Stromal cell of bone marrow (primary cell): ENCODE measurements at regions not wholly inside any gene's neighbourhood (a gene's known extent, or its start where the extent isn't known, plus 50 kb on each side); places are given as distances from the start of the nearest gene placed in this dataset.
A peak's percentile ranks its signal among the peaks of the same experiment; 100 is the strongest.
"Not testable (repeated sequence)": the region's sequence is repeated elsewhere in the genome, so short reads cannot be mapped to it uniquely, and the experiment has no call there.

Experiments used
- DNase-seq: peaks from one replicate; pipeline ENCODE4 v3.0.0-alpha.2; 2012; ENCODE audit warnings: low read depth

DNA sequence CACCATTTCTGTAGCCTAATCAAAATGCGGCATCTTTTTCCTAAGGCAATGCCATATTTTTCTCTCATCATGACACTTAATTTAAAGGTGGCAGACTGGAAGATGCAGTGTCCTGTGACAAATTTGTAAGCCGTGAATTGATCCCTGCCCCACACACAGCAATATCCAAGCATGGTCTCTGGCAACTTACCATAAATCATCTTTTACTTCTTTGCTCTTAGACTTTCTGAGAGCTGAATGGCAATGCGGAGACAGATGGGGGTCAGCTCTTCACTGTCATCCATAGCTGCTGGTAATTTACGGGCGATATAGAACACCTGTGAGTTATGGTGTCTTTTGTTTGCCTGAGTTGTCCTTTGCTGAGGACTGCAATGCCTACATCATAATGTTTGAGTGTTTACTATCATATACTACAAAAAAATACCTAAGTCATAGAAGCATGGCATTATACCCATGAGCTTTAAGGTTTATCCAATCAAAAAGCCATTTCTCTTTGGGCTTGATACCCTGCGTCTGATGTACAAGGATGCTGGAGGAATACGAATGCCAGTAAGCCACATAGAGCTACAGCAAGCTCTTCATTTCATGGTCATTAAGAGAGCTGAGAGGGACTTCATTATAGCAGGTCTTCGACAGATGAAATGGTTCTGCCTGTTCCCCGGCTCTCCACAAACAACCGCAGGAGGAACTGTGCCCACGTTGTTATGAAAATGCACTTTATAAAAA is 148.1 kb downstream of the TRIML1 start:
- no peak for DNase-seq

- DNase-seq: no peak
These were observed 150.4 kb downstream of the TRIML1 start for GRCh38 chr4:188289531-188290125.

- DNase-seq: peak; percentile 94
These were observed 156.7 kb downstream of the TRIML1 start for GRCh38 chr4:188295899-188296298.

DNA sequence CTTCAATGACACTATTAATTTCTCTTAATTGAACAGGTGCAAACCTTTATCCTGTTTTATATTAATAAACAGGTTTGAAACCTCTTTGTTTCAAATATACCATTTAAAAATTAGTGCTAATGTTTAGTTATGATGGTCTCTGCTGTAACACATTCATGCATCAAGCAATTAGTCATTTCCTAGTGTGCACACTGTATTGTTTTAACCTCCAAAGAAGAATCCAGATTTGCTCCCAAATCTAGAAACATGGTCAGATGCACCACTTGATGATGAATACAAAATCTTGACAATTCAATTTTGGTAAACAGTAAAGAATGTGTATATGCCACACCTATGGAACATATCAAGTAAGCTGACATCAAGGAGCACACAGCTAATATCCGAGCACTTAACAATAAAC is 157.1 kb downstream of the TRIML1 start:
- peak; percentile 13 for DNase-seq

DNA sequence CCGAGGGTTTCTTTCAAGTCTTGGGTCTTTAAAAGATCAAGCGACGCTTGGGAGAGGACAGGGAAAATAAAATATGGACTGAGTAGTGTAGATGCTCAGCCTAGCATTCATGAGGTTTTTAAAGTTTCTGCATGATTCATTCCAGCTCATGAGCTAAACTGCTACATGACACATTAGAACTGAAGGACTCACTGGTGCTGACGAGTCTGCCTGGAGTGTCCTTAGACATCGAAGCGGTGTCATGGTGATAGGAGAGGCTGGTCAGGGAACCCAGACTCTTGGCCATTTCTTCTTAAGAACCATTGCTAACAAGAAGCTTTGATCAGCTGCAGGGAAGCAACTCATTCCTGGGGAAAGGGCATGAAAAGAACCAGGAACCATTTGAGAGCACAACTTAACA is 158.6 kb downstream of the TRIML1 start:
- peak; percentile 82 for DNase-seq

DNA sequence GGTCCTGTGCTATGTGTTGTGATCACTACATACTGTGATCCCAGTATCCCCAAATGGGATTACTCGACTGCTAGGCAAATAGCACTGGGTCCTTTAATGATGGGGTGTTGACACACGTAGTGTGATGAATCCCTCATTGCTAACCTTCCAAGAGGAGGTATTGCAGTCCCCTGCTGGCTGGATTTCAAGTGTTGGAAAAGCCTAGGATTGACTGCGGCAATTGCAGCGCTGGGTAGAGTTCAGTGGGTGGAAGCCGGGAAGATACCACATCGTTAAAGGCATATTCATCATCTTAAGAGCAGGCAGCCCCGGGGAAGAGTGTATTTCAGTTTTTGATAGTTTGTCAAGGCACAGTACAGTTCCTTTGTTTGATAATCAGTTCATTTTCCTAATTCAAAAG is 159.9 kb downstream of the TRIML1 start:
- peak; percentile 18 for DNase-seq

GRCh38 chr4:188300385-188300784 is 161.1 kb downstream of the TRIML1 start:
- no peak for DNase-seq

DNA sequence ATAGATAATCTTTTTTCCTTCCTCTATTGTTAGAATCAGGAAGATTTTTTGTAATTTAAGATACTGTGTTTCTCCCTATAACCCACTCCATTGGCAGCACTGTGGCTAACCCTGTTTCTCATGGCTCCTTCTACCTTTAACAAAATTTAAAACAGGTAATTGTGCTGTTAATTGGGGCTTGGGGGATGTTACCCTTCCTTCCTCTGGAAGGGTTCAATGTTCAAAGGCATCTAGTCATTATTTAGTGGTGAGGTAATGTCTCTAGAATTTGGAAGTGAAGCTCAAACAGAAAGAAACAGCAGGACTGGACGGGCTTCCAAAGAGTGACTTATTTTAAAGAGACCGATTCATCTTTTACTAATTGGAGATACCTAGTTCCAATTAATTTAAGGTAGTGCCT is 166.4 kb downstream of the TRIML1 start:
- DNase-seq: no peak

DNA sequence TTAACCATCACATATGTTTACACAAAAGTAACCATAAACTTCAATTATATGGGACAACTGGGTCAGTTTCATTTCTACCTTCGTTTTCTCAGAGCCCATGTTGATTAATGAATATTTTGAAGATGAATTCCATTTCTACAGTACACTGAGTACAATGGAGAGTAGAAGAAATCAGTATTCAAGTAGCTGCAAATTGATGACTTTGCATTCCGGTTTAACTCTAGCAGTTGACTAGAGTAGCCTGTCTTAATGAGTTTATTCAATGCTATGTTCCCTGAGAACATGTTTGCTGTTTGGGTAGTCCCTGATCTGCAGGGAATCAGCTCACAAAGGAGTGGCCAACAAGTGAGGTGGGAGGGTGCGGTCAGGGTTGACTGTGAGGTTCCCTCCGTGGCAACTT is 168.3 kb downstream of the TRIML1 start:
- DNase-seq: no peak

- DNase-seq: no peak
These were observed 168.9 kb downstream of the TRIML1 start for GRCh38 chr4:188308142-188308541.

DNA sequence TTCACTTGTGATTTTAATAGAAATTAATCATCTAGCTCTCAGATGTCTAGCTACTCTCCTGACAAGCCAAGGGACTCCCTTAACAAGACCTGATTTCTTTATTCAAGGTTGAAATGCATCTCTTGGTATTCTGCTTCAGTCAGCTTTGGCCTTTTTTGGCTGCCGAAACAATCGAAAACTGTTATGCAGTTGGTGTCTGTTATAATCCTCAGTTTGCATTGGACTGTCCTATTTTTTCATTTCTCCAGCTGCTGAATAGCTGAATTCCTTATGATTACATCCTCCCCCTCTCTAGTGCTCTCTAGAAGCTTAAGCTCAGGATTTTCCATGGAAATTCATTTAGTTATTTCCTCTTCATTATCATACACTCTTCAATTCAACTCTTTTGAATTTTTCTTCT is 177.2 kb downstream of the TRIML1 start:
- DNase-seq: no peak

- DNase-seq: no peak
These were observed 189.7 kb downstream of the TRIML1 start for GRCh38 chr4:188328966-188329365.

GRCh38 chr4:188329521-188329920 is 190.3 kb downstream of the TRIML1 start:
- DNase-seq: no peak

DNA sequence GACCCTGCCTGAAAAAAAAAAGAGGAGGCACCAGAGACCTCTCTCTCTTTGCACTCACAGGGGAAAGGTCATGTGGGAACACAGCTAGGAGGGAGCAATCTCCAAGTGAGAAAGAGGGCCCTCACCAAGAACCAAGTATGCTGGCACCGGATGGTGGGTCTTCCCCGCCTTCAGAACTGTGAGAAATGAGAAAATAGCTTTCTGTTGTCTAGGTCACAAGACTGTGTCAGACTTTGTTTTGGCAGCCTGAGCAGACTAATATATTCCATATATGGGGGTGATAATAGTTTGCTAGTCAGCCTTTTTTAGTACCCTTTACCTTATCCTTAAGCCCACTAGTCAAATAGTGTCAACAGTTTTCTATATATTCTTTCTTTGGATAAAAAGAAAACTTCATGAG is 193.0 kb downstream of the TRIML1 start:
- peak; percentile 6 for DNase-seq

GRCh38 chr4:188336891-188337290 is 197.7 kb downstream of the TRIML1 start:
- no peak for DNase-seq

GRCh38 chr4:188341428-188341827 is 202.2 kb downstream of the TRIML1 start:
- no peak for DNase-seq

GRCh38 chr4:188346171-188346809 is 207.0 kb downstream of the TRIML1 start:
- DNase-seq: no peak

DNA sequence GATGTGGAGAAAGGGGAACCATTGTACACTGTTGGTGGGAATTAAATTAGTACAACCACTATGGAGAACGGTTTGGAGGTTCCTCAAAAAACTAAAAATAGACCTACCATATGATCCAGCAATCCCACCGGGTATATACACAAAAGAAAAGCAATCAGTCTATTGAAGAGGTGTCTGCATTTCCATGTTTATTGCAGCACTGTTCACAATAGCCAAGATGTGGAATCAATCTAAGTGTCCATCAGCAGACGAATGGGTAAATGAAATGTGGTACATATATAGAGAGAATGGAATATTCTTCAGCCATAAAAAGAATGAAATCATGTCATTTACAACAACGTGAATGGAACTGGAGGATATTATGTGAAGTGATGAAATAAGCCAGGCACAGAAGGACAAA is 208.1 kb downstream of the TRIML1 start:
- no peak for DNase-seq

- not testable (repeated sequence) for DNase-seq
These were observed 210.3 kb downstream of the TRIML1 start for GRCh38 chr4:188349569-188349968.

- no peak for DNase-seq
These were observed 224.0 kb downstream of the TRIML1 start for GRCh38 chr4:188363196-188363595.

GRCh38 chr4:188370777-188371176 is 231.5 kb downstream of the TRIML1 start:
- no peak for DNase-seq

- DNase-seq: no peak
These were observed 232.8 kb downstream of the TRIML1 start for GRCh38 chr4:188372058-188372457.

- DNase-seq: peak; percentile 67
These were observed 233.6 kb downstream of the TRIML1 start for GRCh38 chr4:188372829-188373228.

DNA sequence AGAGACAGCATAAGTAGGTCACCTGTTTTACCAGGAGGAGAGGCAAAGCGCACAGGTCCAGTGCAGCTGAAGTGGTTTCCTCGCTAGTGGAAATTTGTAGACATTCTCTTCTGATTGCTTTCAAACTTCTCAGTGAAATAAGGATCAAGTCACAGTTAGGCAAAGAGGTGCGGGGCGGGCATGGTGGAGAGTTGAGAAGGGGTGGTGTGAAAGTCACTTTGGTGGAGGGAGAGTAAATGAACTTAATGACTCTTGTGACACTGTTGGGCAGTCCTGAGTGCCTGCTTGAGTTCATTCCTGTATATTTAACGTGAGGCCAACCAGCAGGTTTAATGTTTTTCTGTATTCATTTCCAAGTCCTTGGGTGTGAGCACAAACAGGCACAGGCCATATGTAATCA is 235.6 kb downstream of the TRIML1 start:
- DNase-seq: no peak
